ENCODE measurements at regions not wholly inside any gene's neighbourhood (a gene's known extent, or its start where the extent isn't known, plus 50 kb on each side); places are given as distances from the start of the nearest gene placed in this dataset.

DNA sequence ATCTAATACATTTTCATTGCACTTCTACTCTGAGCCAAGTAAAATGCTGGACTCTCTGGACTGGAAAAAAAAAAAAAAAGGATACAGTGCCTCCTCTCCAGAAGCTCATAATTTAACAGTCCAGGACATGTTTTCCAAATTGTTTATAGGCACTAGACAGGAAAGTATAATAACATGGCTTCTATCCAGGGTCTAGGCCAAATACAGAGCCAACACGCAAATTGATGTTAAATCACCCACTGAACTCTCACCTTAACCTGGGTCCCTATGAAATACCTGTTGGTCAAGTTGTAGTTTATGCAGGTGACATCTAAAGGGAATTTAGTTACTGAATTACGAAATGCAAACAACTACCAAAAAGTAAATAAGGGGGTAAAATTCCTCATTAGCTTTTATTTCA is 428.7 kb upstream of the LUZP2 start:
- TF ChIP-seq CTCF (IDR thresholded peaks at IDR 0.05) = no peak
- Mint-ChIP-seq H3K9me3 (peaks cover 6% of the 10 kb centered on the region; the same call in 1 of the 2 replicates), H3K27ac (no peak overlapping the region), H3K4me1 (ENCODE audit: low read depth) (peaks cover 27% of the 10 kb centered on the region), H3K36me3 (ENCODE audit: low read depth) (peaks cover 1% of the 10 kb centered on the region; the same call in 1 of the 2 replicates), H3K27me3 (ENCODE audit: insufficient read depth) (no peaks in the 10 kb centered on the region), H3K4me3 (no peak overlapping the region)
- DNase-seq = no peak

GRCh38 chr11:24070435-24070834 is 426.4 kb upstream of the LUZP2 start:
- peaks cover 6% of the 10 kb centered on the region; the same call in 1 of the 2 replicates for H3K9me3 Mint-ChIP-seq
- H3K27ac Mint-ChIP-seq = no peak overlapping the region
- H3K27me3 Mint-ChIP-seq (ENCODE audit: insufficient read depth) = no peaks in the 10 kb centered on the region
- H3K36me3 Mint-ChIP-seq (ENCODE audit: low read depth) = peaks cover 7% of the 10 kb centered on the region; the same call in 1 of the 2 replicates
- DNase-seq = no peak
- H3K4me3 Mint-ChIP-seq = no peak overlapping the region
- peaks cover 7% of the 10 kb centered on the region; the same call in 1 of the 2 replicates for H3K4me1 Mint-ChIP-seq (ENCODE audit: low read depth)
- TF ChIP-seq CTCF (IDR thresholded peaks at IDR 0.05) = no peak

DNA sequence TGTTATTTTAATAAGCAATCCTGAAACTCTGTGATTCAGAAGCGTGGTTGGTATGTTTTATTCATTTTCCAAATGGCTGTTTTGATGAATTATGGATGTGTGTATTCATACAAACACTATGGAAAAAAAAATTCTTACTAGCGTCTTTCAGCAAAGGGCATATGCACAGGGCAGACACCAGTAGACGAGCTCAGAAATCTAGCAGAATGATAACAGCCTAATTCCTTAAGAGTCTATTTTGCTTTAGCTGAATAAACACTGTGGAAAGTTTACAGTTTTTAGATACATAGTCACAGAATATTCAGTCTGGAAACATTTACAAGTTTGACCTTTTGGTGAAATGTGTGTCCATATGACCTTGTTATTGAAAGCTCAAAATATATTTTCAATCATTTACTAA is 418.8 kb upstream of the LUZP2 start:
- Mint-ChIP-seq H3K4me1 (ENCODE audit: low read depth) (peaks cover 51% of the 10 kb centered on the region), H3K27me3 (ENCODE audit: insufficient read depth) (no peaks in the 10 kb centered on the region), H3K27ac (no peak overlapping the region), H3K4me3 (no peak overlapping the region), H3K9me3 (no peaks in the 10 kb centered on the region; the same call in 1 of the 2 replicates), H3K36me3 (ENCODE audit: low read depth) (peaks cover 7% of the 10 kb centered on the region; the same call in 1 of the 2 replicates)
- DNase-seq = peak; percentile 29
- no peak for TF ChIP-seq CTCF (IDR thresholded peaks at IDR 0.05)

DNA sequence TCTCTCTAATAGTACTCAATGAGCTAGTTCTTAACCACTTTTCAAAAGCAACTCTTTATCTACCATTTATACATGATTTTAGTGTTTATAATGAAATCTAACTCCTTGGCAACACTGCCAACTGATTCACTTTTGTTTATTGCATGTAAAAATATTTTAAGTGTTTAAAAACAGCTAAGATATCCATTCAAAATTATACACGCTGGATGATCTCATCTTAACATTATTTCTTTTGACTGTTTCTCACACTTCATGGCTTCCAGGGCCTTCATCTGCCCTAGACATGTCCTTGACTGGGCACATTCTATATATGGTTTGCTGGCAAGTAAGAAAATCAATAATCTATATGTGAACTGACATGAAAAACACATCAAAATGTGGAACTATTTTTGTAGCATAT is 414.6 kb upstream of the LUZP2 start:
- Mint-ChIP-seq H3K4me3 (no peak overlapping the region), H3K9me3 (no peaks in the 10 kb centered on the region), H3K4me1 (ENCODE audit: low read depth) (peaks cover 39% of the 10 kb centered on the region), H3K27ac (no peak overlapping the region), H3K36me3 (ENCODE audit: low read depth) (no peaks in the 10 kb centered on the region), H3K27me3 (ENCODE audit: insufficient read depth) (no peaks in the 10 kb centered on the region)
- TF ChIP-seq CTCF (IDR thresholded peaks at IDR 0.05) = no peak
- DNase-seq = no peak

GRCh38 chr11:24082860-24083259 is 414.0 kb upstream of the LUZP2 start:
- no peak for TF ChIP-seq CTCF (IDR thresholded peaks at IDR 0.05)
- no peak for DNase-seq
- Mint-ChIP-seq H3K4me3 (no peak overlapping the region), H3K36me3 (ENCODE audit: low read depth) (no peaks in the 10 kb centered on the region), H3K4me1 (ENCODE audit: low read depth) (peaks cover 32% of the 10 kb centered on the region), H3K27me3 (ENCODE audit: insufficient read depth) (no peaks in the 10 kb centered on the region), H3K27ac (no peak overlapping the region), H3K9me3 (no peaks in the 10 kb centered on the region)

DNA sequence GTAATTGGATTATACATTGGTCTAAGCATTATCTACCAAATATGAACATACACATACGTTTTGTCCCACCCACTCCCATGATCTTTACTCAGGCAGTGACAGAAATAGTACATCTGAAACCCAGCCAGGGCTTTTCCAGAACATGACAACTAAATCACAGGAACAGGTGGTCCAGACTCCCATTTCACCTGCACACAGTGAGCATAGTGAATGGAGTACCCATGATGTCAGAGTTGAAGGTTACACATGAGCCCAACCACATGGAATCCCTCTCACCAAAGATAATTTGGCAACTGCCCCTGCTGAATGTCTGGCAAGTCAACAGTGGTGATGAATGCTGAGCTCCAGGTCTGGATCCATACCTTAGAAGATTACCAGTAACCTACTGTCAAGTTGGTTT is 411.9 kb upstream of the LUZP2 start:
- Mint-ChIP-seq H3K27me3 (ENCODE audit: insufficient read depth) (no peaks in the 10 kb centered on the region), H3K27ac (no peak overlapping the region), H3K36me3 (ENCODE audit: low read depth) (no peaks in the 10 kb centered on the region), H3K4me1 (ENCODE audit: low read depth) (peaks cover 13% of the 10 kb centered on the region), H3K4me3 (no peak overlapping the region), H3K9me3 (no peaks in the 10 kb centered on the region)
- TF ChIP-seq CTCF (IDR thresholded peaks at IDR 0.05) = no peak
- DNase-seq = no peak

All from HFFc6 (cell line).